ENCODE measurements at regions not wholly inside any gene's neighbourhood (a gene's known extent, or its start where the extent isn't known, plus 50 kb on each side); places are given as distances from the start of the nearest gene placed in this dataset.
"Not testable (repeated sequence)": the region's sequence is repeated elsewhere in the genome, so short reads cannot be mapped to it uniquely, and the experiment has no call there.

DNA sequence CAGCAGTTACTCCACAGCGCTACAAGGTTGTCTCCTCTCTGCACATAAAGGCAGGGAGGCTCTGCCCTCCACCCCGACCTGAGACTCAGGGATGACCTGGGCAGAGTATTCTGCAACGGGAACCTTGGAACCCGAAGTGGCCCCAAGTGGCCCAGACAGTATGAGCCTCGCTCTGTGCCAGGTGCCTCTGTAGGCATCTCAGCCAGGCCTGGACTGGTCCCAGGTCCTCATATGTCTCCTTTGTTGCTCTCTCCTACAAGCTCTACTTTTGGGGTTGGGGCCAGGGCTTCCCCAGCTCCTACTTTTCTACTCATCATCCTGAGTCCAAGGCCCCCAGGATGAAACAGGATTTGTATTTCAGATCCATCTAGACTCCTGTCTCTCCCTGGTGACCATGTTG is 241.5 kb upstream of the PRSS1 start:
- Histone ChIP-seq H3K4me3 (ENCODE audit: low read depth, low read length, poor library complexity, severe bottlenecking) (no peak overlapping the region), H3K4me1 (ENCODE audit: insufficient read depth, low read length, poor library complexity, severe bottlenecking) (no peaks in the 10 kb centered on the region), H3K9me3 (ENCODE audit: low read depth, low read length, poor library complexity, severe bottlenecking) (no peaks in the 10 kb centered on the region), H3K36me3 (ENCODE audit: insufficient read depth, low read length, poor library complexity, severe bottlenecking) (no peaks in the 10 kb centered on the region), H3K27me3 (replicated peaks; ENCODE audit: insufficient read depth, low read depth, low read length, poor library complexity) (peaks cover 21% of the 10 kb centered on the region), H3K27ac (ENCODE audit: low read depth, low read length, poor library complexity, severe bottlenecking) (no peak overlapping the region)
- POLR2A ChIA-PET (ENCODE audit: low non-redundant PET) = no interaction called here
- CTCF ChIA-PET = interaction anchor here (2.2 kb wide), 1 partner anchor 8 kb away, joined by 5 read pairs; no protein-coding TSS in a partner anchor
- TF ChIP-seq, protein P1, sequence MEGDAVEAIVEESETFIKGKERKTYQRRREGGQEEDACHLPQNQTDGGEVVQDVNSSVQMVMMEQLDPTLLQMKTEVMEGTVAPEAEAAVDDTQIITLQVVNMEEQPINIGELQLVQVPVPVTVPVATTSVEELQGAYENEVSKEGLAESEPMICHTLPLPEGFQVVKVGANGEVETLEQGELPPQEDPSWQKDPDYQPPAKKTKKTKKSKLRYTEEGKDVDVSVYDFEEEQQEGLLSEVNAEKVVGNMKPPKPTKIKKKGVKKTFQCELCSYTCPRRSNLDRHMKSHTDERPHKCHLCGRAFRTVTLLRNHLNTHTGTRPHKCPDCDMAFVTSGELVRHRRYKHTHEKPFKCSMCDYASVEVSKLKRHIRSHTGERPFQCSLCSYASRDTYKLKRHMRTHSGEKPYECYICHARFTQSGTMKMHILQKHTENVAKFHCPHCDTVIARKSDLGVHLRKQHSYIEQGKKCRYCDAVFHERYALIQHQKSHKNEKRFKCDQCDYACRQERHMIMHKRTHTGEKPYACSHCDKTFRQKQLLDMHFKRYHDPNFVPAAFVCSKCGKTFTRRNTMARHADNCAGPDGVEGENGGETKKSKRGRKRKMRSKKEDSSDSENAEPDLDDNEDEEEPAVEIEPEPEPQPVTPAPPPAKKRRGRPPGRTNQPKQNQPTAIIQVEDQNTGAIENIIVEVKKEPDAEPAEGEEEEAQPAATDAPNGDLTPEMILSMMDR (conservative IDR thresholded peaks at IDR 0.05; ENCODE audit: low read depth, low read length) = no peak
- no peak for TF ChIP-seq EZH2 (IDR thresholded peaks at IDR 0.05; ENCODE audit: borderline replicate concordance, low read depth, low read length, poor library complexity, severe bottlenecking)
- no TSS peak for BruUV-seq (replicated peaks)
- no peak for DNase-seq (ENCODE audit: low spot score)
- intact Hi-C loops (cut with micrococcal nuclease; ENCODE audit: unreplicated experiment) = no loop called here

DNA sequence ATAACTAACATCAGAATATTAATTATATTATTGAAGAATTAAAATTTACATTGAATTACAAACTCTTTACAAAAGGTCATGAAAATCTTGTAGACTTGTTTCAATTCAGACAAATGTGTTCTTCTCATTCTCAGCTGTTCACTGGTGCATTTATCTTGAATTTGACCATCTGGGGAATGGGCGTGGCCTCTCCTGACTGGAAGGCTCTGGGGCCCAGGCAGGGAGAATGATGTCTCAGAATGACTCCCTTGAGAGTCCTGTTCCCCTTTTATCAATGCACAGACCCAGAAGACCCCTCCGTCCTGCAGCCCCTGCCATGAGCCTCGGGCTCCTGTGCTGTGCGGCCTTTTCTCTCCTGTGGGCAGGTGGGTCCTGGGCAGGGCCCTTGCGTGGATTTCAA is 242.2 kb upstream of the PRSS1 start:
- CTCF ChIA-PET = interaction anchor here (2.2 kb wide), 1 partner anchor 9 kb away, joined by 5 read pairs; no protein-coding TSS in a partner anchor
- POLR2A ChIA-PET (ENCODE audit: low non-redundant PET); H3K36me3 ChIP-seq (ENCODE audit: insufficient read depth, low read length, poor library complexity, severe bottlenecking); BruUV-seq (replicated peaks); H3K4me3 ChIP-seq (ENCODE audit: low read depth, low read length, poor library complexity, severe bottlenecking); DNase-seq (ENCODE audit: low spot score); H3K9me3 ChIP-seq (ENCODE audit: low read depth, low read length, poor library complexity, severe bottlenecking); H3K4me1 ChIP-seq (ENCODE audit: insufficient read depth, low read length, poor library complexity, severe bottlenecking); H3K27ac ChIP-seq (ENCODE audit: low read depth, low read length, poor library complexity, severe bottlenecking); intact Hi-C loops (cut with micrococcal nuclease; ENCODE audit: unreplicated experiment): not testable (repeated sequence)
- H3K27me3 ChIP-seq (replicated peaks; ENCODE audit: insufficient read depth, low read depth, low read length, poor library complexity) = peaks cover 21% of the 10 kb centered on the region

DNA sequence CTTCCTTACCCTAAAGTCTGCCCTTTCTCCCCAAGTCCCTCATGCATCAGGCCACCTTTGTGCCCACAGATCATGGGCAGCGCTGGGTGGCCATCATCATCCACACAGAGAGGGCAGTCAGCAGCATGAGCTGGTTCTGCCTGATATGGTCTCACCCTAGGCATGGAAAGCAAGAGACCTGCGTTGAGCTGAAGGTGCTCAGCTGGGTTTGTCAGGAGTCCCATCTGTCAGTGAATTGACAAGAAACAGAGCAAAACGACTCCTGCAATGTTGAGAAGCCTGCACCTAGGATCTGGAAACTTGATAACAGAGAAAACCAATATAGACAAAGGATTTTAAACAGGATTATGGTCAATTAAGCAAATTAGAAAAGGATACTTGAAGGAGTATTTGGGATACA is 242.7 kb upstream of the PRSS1 start:
- CTCF ChIA-PET = interaction anchor here (2.2 kb wide), 1 partner anchor 9 kb away, joined by 5 read pairs; no protein-coding TSS in a partner anchor
- H3K4me1 ChIP-seq (ENCODE audit: insufficient read depth, low read length, poor library complexity, severe bottlenecking) = no peaks in the 10 kb centered on the region
- no peak for DNase-seq (ENCODE audit: low spot score)
- TF ChIP-seq EZH2 (IDR thresholded peaks at IDR 0.05; ENCODE audit: borderline replicate concordance, low read depth, low read length, poor library complexity, severe bottlenecking) = no peak
- TF ChIP-seq, protein P1 (conservative IDR thresholded peaks at IDR 0.05; ENCODE audit: low read depth, low read length) = no peak
- no peak overlapping the region for H3K27ac ChIP-seq (ENCODE audit: low read depth, low read length, poor library complexity, severe bottlenecking)
- no peaks in the 10 kb centered on the region for H3K9me3 ChIP-seq (ENCODE audit: low read depth, low read length, poor library complexity, severe bottlenecking)
- BruUV-seq (replicated peaks) = no TSS peak
- POLR2A ChIA-PET (ENCODE audit: low non-redundant PET) = no interaction called here
- H3K27me3 ChIP-seq (replicated peaks; ENCODE audit: insufficient read depth, low read depth, low read length, poor library complexity) = peaks cover 21% of the 10 kb centered on the region
- H3K4me3 ChIP-seq (ENCODE audit: low read depth, low read length, poor library complexity, severe bottlenecking) = no peak overlapping the region
- intact Hi-C loops (cut with micrococcal nuclease; ENCODE audit: unreplicated experiment) = no loop called here
- H3K36me3 ChIP-seq (ENCODE audit: insufficient read depth, low read length, poor library complexity, severe bottlenecking) = no peaks in the 10 kb centered on the region

- H3K4me1 ChIP-seq (ENCODE audit: insufficient read depth, low read length, poor library complexity, severe bottlenecking); BruUV-seq (replicated peaks); intact Hi-C loops (cut with micrococcal nuclease; ENCODE audit: unreplicated experiment); H3K27ac ChIP-seq (ENCODE audit: low read depth, low read length, poor library complexity, severe bottlenecking); H3K9me3 ChIP-seq (ENCODE audit: low read depth, low read length, poor library complexity, severe bottlenecking); DNase-seq (ENCODE audit: low spot score); POLR2A ChIA-PET (ENCODE audit: low non-redundant PET); H3K36me3 ChIP-seq (ENCODE audit: insufficient read depth, low read length, poor library complexity, severe bottlenecking); H3K4me3 ChIP-seq (ENCODE audit: low read depth, low read length, poor library complexity, severe bottlenecking): not testable (repeated sequence)
- CTCF ChIA-PET = interaction anchor here (1.3 kb wide), 1 partner anchor 12 kb away, joined by 4 read pairs; no protein-coding TSS in a partner anchor
- peaks cover 19% of the 10 kb centered on the region for H3K27me3 ChIP-seq (replicated peaks; ENCODE audit: insufficient read depth, low read depth, low read length, poor library complexity)
Observed at GRCh38 chr7:142503949-142504348, 245.3 kb upstream of the PRSS1 start.
